GM21576 (cell line): ENCODE measurements at regions not wholly inside any gene's neighbourhood (a gene's known extent, or its start where the extent isn't known, plus 50 kb on each side); places are given as distances from the start of the nearest gene placed in this dataset.

ENCODE experiments used
- ATAC-seq: cut with Tn5 transposase; IDR thresholded peaks from one replicate; pipeline ENCODE4 v1.9.1; 2021; ENCODE audit warnings: mild to moderate bottlenecking, moderate library complexity; ENCODE audit not compliant: unreplicated experiment

DNA sequence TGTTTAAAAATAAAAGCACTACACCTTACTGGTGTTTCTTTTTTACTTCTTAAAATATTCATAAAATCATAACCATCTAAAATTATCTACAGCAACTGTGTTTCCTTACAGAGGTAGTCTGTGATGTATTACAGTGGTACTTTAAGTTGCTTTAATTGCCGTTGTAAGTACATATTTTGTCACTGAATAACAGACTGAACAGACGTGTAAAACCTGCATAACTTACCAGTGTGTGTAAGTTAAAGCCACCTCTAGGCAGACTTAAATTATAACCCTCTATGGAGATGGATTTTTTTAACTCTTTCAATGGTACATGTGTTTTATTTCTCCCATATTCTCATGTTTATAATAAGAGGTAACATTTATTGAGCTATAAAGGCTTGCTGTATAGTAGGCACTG lies 166.8 kb downstream of the NR4A2 start:
- no peak for ATAC-seq

DNA sequence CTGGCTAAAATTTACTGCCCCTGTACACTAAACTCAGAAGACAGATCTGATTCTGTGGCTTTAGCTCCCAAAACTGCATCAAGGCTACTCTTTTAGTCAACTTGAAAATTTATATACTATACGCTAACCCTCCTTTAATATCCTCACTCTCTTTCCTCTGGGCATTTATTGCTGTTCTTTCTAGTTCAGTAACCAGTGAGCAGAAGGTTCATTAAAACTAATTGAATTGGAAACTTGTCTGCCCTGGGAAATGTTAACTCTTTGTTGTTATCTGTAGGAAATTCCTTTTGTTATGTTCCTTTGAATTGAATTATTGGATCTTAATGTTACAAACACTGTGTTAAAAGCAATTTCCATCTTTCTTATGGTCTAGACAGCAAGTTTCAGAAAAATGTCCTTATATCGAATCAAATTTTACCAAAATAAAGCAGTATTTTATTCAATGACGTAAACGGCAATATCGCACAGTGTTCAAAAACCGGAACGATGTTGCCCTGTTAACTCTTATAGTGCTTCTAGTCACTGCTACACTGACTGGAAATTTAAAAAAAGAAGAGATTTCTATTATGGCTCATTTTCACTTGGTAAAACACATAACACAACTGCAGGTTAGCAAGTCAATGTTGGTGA lies 168.3 kb downstream of the NR4A2 start:
- ATAC-seq = no peak

DNA sequence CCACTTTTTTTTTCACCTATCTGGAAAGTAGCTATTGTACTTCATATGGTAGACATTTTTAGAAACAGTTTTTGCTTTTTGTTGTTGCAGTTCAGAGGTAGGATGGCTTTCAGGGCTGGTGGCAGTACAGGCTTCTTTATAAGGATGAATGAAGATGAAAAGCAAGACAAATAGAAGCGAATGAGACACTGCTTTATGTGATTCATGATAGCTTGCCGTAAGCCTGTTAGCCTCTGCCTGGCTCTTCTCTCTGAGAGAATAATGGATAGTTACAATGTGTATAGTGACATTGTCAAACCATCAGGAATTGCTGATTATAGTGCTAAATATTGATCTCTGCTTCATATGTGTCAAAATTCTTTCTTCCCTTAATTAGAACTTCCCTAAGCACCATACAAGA lies 173.7 kb downstream of the NR4A2 start:
- ATAC-seq = no peak

DNA sequence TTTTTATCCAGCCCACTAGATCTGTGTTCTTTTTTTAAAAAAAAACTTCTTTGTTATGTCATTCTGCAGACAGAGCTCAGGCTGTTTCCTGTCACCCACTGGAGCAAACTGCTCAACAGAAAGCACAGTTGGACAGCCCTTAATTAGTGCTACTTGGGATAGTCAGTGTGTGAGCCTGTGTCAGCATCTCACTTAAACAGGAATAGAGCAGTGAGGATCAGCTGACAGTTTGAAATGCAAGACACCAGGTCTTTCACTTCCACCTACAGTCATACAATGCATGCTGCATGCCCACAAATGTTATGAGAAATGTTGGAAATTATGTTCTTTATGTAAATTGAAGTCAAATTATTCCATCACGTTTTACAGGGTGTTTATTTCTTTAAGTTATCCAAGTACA lies 174.9 kb downstream of the NR4A2 start:
- no peak for ATAC-seq

DNA sequence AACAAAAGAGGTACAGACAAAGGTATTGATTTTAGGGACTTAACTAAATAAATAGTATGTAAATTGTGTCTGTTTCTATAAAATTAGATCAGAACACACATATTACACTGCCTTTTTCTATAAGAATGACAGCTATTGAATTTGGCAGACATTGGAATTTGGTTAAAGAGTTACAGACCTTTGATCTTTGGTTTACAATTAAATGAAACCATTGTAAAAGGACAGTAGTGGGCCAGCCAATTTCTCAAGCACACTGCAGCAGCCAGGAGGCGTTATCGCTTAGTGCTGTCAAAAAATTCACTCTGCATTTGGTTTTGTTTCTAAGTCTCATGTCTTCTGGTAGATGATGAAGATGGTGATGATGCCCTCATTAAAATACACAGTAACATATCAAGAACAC lies 175.9 kb downstream of the NR4A2 start:
- ATAC-seq = no peak

DNA sequence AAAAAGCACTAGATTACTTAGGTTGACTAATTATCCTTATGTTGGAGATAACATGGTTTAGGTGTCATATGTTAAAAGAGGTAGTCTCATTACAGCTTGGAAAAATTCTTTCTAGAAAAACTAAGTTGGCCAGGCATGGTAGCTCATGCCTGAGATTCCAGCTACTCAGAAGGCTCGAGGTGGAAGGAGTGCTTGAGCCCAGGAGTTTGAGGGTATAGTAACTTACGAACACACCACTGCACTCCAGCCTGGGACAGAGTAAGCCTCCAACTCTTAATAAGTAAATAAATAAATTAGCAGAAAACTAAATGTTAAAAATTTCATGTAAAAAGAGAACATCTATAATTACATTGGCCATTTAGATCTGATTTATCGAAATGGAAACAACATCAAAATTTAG lies 177.2 kb downstream of the NR4A2 start:
- no peak for ATAC-seq

DNA sequence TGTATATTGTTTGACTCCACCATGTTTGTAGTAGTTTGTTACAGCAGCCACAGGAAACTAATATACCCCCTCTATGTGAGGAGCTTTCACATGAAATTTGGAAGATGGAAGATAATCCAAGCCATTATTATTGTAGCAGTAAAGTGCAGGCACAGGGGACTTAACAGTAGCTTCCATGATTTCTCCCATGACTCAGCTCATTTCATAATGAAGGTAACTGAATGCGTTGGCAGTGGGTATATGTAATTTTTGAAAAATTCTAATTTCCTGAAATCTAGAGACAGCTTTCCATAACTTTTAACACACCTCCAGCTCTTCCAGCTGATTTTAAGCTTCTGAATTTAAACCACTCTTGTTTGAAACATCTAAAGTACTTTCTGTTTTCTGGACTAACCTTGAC lies 181.2 kb downstream of the NR4A2 start:
- ATAC-seq = no peak

DNA sequence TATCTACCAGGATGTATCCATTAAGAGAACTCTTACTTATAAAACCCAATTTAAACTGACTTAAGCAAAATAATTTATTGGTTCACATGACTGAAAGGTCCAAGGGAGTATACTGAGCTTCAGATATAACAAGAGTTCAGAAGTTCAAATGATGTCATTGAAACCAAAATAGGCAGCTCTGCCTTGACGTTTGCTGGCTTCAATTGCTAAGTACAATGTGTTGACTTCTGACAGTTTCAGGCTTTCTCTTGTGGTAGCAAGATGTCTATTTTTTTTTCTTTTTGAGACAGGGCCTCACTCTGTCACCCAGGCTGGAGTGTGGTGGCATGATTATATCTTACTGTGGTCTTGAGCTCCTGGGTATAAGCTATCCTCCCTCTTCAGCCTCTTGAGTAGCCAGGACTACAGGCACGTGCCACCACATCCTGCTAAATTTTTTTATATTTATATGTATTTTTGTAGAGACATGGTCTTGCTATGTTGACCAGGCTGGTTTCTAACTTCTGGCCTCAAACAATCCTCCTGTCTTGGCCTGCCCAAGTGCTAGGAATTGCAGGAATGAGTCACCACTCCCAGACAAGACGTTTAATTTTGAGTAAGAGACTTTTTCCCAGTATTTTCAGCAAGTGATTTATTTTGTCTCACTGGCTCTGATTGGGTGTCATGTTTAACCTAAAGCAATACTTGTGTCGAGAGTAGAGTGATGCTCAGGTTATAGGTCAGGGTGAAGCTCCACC lies 184.8 kb downstream of the NR4A2 start:
- ATAC-seq = peak; percentile 85

DNA sequence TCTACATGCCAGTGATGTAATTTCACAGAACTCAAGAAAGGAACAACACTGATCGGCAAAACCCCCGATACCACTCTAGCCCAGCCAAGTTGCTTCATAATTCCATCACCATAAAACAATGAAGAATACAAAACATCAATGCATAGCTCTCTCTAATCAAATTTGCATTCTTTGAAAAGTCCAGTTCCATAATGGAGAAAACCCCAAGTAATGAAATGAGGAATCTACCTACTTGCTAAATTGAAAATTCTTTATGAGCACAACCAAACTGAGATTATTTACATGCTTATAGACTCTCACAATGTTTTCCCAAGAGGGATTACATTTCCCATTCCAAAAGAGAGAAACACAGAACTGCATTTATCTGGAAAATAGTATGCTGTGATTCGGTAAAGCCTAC lies 186.5 kb downstream of the NR4A2 start:
- no peak for ATAC-seq

DNA sequence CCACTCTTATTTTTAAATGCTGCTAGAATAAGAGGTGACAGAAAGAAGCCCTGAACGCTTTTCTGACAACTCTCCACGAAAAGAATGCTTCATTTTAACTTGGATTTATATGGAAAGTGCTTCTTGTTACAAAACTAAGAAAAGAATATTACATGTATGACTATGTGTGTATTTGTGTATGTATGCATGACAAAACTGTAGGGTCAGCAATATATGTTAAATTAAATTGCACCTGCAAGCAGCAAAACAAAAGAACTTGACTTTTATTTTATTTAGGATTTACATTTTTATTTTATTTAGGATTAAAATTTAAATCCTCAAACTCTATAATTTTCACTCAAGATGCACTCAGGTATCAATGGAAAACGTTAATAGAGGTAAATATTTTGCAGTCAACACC lies 187.1 kb downstream of the NR4A2 start:
- ATAC-seq = no peak

DNA sequence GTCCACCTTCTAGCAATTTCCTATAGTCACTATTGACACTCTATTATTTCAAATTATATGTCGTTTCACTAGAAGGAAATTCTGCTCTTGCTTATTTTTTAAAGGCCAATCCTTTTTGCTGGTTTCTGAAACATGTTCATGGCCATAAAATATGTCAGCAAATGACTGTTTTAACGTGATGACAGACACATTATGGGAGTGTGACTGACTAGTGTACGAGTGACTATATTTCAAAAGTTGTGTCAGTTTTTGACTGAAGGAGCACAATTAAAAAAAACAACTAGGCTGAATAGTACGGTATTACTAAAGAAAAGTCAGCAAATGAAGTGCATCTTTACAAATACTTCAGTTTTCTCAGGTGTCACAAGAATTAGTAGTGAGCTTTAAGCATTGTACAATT lies 196.0 kb downstream of the NR4A2 start:
- ATAC-seq = no peak

DNA sequence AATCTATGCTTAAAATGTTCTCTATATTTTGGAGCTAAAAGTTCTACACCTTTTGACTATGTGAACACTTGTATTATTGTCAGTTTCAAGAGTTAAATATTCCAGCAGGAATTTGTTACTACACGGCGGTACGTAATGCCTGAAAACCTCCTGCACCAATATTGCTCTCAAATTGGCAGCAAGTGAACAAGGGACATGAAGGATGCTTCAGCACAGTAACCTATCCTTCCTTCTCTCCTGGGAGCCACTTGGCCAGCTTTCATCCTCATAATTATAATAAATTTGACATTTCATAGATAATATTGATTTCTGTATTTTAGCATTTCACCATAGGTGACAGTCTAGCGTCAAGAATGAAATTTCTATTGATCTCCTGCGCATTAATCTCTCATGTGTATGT lies 197.6 kb downstream of the NR4A2 start:
- ATAC-seq = no peak

DNA sequence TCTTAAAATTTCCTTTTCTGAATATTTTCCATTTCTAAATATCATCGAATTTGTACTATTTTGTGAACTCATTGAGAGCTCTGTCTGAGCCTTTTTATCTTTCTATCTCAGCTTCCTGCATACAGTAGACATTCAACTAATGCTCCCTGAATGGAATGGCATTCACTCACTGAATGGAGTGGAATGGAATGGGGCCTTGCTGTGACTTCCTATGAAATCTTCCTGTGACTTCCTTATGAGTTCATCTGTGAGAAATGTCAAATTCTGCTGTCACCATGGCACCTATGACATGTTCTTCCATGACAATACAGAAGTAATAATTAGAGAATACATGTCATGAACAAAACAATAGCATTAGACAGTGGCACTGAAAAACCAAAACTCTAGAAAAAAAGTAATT lies 199.6 kb downstream of the NR4A2 start:
- ATAC-seq = no peak

DNA sequence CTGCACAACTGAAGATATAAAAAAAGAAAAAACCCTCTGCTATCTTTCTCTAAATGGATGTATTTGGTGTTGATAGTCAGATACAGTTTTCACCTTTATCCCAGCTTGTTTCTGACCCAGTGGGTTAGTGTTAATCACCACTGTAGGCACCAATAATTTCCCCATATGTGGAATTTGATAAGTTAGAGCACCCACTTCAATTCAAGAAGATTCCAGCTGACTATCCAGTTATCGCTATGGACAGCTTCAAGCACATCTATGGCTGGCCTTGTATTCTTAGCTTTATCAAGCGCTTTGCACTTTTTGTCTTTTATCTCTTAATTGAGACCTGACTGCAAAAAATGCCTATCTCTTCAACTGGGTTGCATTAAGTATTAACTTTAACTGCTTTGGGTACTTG lies 200.4 kb downstream of the NR4A2 start:
- no peak for ATAC-seq

DNA sequence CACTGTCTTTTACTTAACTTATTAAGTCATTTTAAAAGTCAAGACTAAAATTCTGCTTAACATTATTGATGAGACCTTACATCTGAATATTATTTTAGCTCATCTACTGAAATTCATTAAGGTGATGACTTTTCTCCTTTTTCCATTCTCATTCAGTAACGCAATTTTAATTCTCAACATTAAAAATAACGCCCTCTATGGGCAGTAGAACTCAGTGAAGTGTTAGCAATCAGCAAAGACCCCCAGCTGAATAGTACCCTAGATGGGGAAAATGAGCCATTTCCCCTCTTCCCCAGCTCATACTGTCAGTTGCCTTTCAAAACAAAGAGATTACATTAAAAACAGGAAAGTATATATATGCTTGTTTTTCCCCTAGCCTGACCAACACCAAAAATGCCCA lies 203.3 kb downstream of the NR4A2 start:
- ATAC-seq = no peak

DNA sequence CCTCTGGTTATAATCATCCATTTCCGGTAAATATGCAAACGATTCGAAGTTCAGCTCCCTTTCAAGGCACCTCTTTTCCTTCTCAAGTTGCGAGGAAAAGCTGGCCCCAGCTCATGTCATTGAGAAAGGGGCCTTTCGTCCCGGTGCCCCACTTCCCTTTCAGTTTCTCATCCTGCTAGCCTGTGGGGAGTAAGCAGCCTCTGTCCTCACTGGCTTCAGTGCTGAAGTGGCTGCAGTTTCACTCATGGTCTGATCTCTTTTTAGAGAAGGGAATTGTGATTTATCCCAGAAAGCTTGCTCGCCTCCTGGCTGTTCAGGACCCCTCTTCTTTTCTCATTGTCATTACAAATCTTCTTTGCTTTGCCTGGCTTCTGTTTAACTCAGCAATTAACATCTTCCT lies 207.5 kb downstream of the NR4A2 start:
- ATAC-seq = no peak

DNA sequence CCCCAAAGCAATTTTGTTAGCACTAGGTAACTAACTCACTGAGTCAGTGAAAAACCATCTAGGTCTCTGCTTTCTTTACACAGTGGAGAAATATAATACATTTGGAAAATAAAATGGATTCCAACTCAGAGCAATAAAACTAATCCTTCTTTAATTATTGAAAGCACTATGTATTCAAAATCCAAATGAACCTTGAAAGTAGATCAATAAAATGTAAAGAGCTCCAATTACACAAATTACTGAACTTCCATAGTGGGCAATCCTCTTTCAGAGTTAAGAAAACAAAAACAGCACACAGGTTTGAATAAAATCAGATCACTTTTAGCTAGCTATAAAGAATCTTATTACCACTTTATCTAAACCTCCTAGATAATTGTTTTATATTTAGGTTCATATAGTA lies 208.1 kb downstream of the NR4A2 start:
- ATAC-seq = no peak

DNA sequence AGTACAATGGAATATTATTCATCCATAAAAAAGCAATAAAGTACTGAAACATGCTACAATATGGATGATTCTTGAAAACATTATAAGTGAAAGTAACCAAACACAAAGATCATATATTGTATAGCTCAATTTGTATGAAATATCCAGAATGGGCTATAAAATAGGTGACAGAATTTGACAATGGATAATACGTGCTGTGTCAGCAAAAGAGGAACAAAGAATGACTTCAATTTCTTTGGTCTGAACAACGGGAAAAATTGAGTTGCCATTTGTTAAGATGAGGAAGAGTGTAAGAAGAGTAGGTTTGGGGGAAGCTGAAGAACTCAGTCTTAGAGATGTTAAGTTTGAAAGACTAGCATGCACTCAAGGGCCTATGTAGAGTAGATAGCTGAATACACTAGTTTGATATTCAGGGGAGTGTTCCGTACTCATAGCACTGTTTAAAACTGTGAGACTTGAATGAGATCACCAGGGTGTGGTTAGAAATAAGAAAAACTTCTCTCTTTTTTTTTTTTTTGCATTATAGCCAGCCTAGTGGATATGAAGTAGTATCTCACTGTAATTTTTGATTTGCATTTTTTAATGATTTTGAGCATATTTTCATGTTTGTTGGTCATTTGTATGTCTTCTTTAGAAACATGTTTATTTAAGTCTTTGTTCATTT lies 213.6 kb downstream of the NR4A2 start:
- ATAC-seq = no peak

DNA sequence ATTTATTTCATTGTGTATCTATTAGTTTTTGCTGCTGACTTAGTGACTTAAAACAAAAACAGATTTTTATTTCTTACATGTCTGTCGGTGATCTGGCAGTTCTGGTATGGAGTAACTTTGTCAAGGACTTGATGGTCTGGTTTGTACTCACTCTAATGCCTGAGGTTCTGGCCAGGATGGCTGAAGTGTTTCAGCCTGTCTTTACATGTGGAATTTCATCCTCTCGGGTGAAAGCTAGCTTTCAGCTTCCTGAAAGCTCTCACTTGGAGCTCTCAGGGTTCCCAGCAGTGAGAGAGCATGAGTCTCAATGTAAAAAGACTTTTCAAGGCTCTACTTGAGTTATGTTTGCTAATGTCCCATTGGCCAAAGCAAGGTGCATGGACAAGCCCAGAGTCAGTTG lies 216.4 kb downstream of the NR4A2 start:
- ATAC-seq = no peak

DNA sequence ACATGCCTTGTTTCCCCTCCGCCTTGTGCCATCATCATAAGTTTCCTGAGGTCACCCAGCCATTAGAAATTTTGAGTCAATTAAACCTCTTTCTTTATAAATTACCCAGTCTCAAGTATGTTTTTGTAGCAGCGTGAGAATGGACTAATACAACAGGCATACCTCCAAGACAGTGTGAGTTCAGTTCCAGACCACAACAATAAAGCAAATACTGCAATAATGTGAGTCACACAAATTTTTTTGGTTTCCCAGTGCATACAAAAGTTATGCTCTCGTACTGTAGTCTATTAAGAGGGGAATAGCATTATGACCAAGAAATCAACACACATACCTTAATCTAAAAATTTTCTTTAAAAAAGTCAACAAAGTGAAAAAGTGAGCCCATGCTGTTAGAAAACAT lies 217.2 kb downstream of the NR4A2 start:
- ATAC-seq = no peak

DNA sequence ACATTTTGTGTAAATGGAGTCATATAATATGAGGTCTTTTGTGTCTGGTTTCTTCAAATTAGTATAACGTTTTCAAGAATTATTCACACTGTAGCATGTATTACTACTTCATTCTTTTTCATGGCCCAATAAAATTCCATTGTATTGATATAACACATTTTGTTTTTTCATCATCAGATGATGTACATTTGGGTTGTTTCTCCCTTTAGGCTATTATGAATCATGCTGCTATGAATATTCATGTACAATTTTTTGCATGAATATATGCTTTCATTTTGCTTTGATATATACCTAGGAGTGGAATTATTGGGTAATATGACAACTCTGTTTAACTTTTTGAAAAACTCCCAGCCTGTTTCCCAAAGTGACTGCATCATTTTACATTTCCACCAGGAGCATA lies 220.2 kb downstream of the NR4A2 start:
- no peak for ATAC-seq

DNA sequence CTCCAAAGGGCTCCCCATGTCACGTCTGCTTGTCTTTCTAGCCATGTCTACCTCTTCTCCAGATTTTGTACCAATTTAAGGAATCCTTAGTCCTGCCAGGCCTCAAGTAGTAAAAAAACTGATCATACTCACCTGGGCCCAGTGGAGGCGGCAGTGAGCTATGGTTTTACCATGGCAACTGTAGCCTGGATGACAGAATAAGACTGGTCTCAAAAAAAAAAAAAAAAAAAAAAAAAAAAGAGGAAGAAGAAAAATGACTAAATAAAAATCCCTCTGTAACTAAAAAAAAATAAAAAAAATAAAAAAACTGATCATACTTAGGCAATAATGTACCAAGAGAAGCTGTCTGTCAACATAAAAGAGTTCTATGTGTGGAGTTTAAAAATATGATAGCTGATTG lies 221.6 kb downstream of the NR4A2 start:
- ATAC-seq = peak; percentile 100
